ENCODE measurements at regions not wholly inside any gene's neighbourhood (a gene's known extent, or its start where the extent isn't known, plus 50 kb on each side); places are given as distances from the start of the nearest gene placed in this dataset.

- TF ChIP-seq, protein P1, sequence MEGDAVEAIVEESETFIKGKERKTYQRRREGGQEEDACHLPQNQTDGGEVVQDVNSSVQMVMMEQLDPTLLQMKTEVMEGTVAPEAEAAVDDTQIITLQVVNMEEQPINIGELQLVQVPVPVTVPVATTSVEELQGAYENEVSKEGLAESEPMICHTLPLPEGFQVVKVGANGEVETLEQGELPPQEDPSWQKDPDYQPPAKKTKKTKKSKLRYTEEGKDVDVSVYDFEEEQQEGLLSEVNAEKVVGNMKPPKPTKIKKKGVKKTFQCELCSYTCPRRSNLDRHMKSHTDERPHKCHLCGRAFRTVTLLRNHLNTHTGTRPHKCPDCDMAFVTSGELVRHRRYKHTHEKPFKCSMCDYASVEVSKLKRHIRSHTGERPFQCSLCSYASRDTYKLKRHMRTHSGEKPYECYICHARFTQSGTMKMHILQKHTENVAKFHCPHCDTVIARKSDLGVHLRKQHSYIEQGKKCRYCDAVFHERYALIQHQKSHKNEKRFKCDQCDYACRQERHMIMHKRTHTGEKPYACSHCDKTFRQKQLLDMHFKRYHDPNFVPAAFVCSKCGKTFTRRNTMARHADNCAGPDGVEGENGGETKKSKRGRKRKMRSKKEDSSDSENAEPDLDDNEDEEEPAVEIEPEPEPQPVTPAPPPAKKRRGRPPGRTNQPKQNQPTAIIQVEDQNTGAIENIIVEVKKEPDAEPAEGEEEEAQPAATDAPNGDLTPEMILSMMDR (IDR thresholded peaks at IDR 0.05): no peak
- TF ChIP-seq POLR2A (IDR thresholded peaks at IDR 0.05): no peak
- intact Hi-C loops (cut with DNase I; ENCODE audit: low total_unique reads): no loop called here
- Histone ChIP-seq H3K27me3 (no peaks in the 10 kb centered on the region), H3K4me1 (no peaks in the 10 kb centered on the region), H3K9me3 (no peaks in the 10 kb centered on the region), H3K27ac (no peak overlapping the region), H3K4me3 (no peak overlapping the region), H3K36me3 (ENCODE audit: low read depth, missing control alignments) (no peaks in the 10 kb centered on the region)
- 81 to 86% methylated on average over 6 to 13 of the region's 13 CpGs for WGBS, 2 donors
- DNase-seq: no peak
Observed at GRCh38 chr20:51108638-51109363, 85.9 kb upstream of the KCNG1 start.

- Histone ChIP-seq H3K36me3 (ENCODE audit: low read depth, missing control alignments) (no peaks in the 10 kb centered on the region), H3K9me3 (no peaks in the 10 kb centered on the region), H3K27me3 (no peaks in the 10 kb centered on the region), H3K27ac (no peak overlapping the region), H3K4me3 (no peak overlapping the region), H3K4me1 (no peaks in the 10 kb centered on the region)
- 85 to 95% methylated on average over 3 of the region's 3 CpGs for WGBS, 2 donors
- intact Hi-C loops (cut with DNase I; ENCODE audit: low total_unique reads): no loop called here
- TF ChIP-seq, protein P1 (IDR thresholded peaks at IDR 0.05): no peak
- no peak for TF ChIP-seq POLR2A (IDR thresholded peaks at IDR 0.05)
- DNase-seq: no peak
Observed at GRCh38 chr20:51106011-51106410, 83.1 kb upstream of the KCNG1 start.

GRCh38 chr20:51104960-51105920 lies 82.3 kb upstream of the KCNG1 start:
- WGBS, 2 donors: 80 to 81% methylated on average over 10 of the region's 10 CpGs
- no peaks in the 10 kb centered on the region for H3K27me3 ChIP-seq
- H3K4me1 ChIP-seq: no peaks in the 10 kb centered on the region
- H3K4me3 ChIP-seq: no peak overlapping the region
- H3K9me3 ChIP-seq: no peaks in the 10 kb centered on the region
- intact Hi-C loops (cut with DNase I; ENCODE audit: low total_unique reads): no loop called here
- no peak for DNase-seq
- no peak for TF ChIP-seq POLR2A (IDR thresholded peaks at IDR 0.05)
- TF ChIP-seq, protein P1 (IDR thresholded peaks at IDR 0.05): no peak
- no peak overlapping the region for H3K27ac ChIP-seq
- no peaks in the 10 kb centered on the region for H3K36me3 ChIP-seq (ENCODE audit: low read depth, missing control alignments)

DNA sequence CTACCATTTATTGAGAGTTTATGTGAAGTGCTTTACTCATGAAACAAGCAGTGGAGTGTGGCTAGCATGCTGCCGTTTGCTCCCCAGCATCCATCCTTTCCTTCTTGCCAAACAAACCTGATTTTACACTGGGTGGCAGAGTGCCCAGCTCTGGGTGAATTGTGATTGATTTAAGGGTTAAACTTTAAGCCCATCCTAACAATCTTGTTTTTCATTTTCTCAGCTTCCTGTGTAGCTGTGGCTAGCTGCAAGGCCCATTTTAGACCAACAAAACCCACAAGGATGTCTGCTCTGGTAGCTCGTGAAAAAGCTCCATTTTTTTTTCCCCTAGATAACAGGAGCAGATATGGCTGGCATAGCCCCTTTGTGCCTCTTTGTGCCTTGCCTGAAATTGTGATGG lies 77.7 kb upstream of the KCNG1 start:
- H3K27ac ChIP-seq: no peak overlapping the region
- H3K9me3 ChIP-seq: no peaks in the 10 kb centered on the region
- H3K4me3 ChIP-seq: no peak overlapping the region
- TF ChIP-seq, protein P1 (IDR thresholded peaks at IDR 0.05): no peak
- TF ChIP-seq POLR2A (IDR thresholded peaks at IDR 0.05): no peak
- H3K27me3 ChIP-seq: no peaks in the 10 kb centered on the region
- intact Hi-C loops (cut with DNase I; ENCODE audit: low total_unique reads): no loop called here
- no peaks in the 10 kb centered on the region for H3K36me3 ChIP-seq (ENCODE audit: low read depth, missing control alignments)
- no peaks in the 10 kb centered on the region for H3K4me1 ChIP-seq
- DNase-seq: no peak
- WGBS, 2 donors: 70 to 86% methylated on average over 2 of the region's 2 CpGs
